Neural progenitor cell (in vitro differentiated cells): ENCODE measurements at regions not wholly inside any gene's neighbourhood (a gene's known extent, or its start where the extent isn't known, plus 50 kb on each side); places are given as distances from the start of the nearest gene placed in this dataset.

Experiments used
- CTCF ChIP-seq: fragments of 200-600 bp; sonication (generic); IDR thresholded peaks from 2 replicates; pipeline ENCODE4 v1.5.1; 2017; ENCODE audit warnings: antibody characterized with exemption, mild to moderate bottlenecking
- EZH2 ChIP-seq: fragments of 200-600 bp; sonication (generic); IDR thresholded peaks from 2 replicates; pipeline ENCODE4 v1.6.1; 2017; ENCODE audit warnings: antibody characterized with exemption, mild to moderate bottlenecking, moderate library complexity

- TF ChIP-seq CTCF (no peak), EZH2 (no peak)
Measured at GRCh38 chr14:65242732-65243134, 140.4 kb upstream of the MAX start.
